ENCODE measurements at regions not wholly inside any gene's neighbourhood (a gene's known extent, or its start where the extent isn't known, plus 50 kb on each side); places are given as distances from the start of the nearest gene placed in this dataset.

GRCh38 chr3:106328224-106328623, 459.4 kb upstream of the CBLB start:
- TF ChIP-seq, protein P1, sequence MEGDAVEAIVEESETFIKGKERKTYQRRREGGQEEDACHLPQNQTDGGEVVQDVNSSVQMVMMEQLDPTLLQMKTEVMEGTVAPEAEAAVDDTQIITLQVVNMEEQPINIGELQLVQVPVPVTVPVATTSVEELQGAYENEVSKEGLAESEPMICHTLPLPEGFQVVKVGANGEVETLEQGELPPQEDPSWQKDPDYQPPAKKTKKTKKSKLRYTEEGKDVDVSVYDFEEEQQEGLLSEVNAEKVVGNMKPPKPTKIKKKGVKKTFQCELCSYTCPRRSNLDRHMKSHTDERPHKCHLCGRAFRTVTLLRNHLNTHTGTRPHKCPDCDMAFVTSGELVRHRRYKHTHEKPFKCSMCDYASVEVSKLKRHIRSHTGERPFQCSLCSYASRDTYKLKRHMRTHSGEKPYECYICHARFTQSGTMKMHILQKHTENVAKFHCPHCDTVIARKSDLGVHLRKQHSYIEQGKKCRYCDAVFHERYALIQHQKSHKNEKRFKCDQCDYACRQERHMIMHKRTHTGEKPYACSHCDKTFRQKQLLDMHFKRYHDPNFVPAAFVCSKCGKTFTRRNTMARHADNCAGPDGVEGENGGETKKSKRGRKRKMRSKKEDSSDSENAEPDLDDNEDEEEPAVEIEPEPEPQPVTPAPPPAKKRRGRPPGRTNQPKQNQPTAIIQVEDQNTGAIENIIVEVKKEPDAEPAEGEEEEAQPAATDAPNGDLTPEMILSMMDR (IDR thresholded peaks at IDR 0.05) = no peak
- DNase-seq (no peak), ATAC-seq (ENCODE audit: low read depth) (no peak)
- CTCF ChIA-PET = no interaction called here
- no peak overlapping the region for H3K27ac Mint-ChIP-seq
- H3K4me3 Mint-ChIP-seq = no peak overlapping the region
- POLR2A ChIA-PET = no interaction called here
- H3K4me1 Mint-ChIP-seq = peaks cover 17% of the 10 kb centered on the region
- no peaks in the 10 kb centered on the region for H3K36me3 Mint-ChIP-seq (ENCODE audit: low read depth)
- intact Hi-C loops (cut with micrococcal nuclease) = no loop called here
- H3K27me3 Mint-ChIP-seq = no peaks in the 10 kb centered on the region
- peaks cover 14% of the 10 kb centered on the region for H3K9me3 Mint-ChIP-seq

GRCh38 chr3:106329521-106329920, 460.7 kb upstream of the CBLB start:
- Mint-ChIP-seq H3K4me1 (peaks cover 28% of the 10 kb centered on the region), H3K27me3 (no peaks in the 10 kb centered on the region), H3K36me3 (ENCODE audit: low read depth) (no peaks in the 10 kb centered on the region), H3K9me3 (peaks cover 5% of the 10 kb centered on the region), H3K4me3 (no peak overlapping the region), H3K27ac (no peak overlapping the region)
- intact Hi-C loops (cut with micrococcal nuclease) = no loop called here
- ATAC-seq (ENCODE audit: low read depth) (no peak), DNase-seq (no peak)
- POLR2A ChIA-PET = no interaction called here
- CTCF ChIA-PET = no interaction called here
- TF ChIP-seq, protein P1 (IDR thresholded peaks at IDR 0.05) = no peak

- TF ChIP-seq, protein P1 (IDR thresholded peaks at IDR 0.05) = no peak
- H3K27ac Mint-ChIP-seq = no peak overlapping the region
- intact Hi-C loops (cut with micrococcal nuclease) = no loop called here
- peaks cover 31% of the 10 kb centered on the region for H3K4me1 Mint-ChIP-seq
- ChIA-PET POLR2A (interaction anchor here (0.7 kb wide), 1 partner anchor 67 kb away, joined by 5 read pairs; no protein-coding TSS in a partner anchor), CTCF (no interaction called here)
- H3K4me3 Mint-ChIP-seq = no peak overlapping the region
- H3K27me3 Mint-ChIP-seq = no peaks in the 10 kb centered on the region
- DNase-seq (no peak), ATAC-seq (ENCODE audit: low read depth) (no peak)
- no peaks in the 10 kb centered on the region for H3K9me3 Mint-ChIP-seq
- no peaks in the 10 kb centered on the region for H3K36me3 Mint-ChIP-seq (ENCODE audit: low read depth)
These were observed 462.8 kb upstream of the CBLB start for GRCh38 chr3:106331636-106332035.

DNA sequence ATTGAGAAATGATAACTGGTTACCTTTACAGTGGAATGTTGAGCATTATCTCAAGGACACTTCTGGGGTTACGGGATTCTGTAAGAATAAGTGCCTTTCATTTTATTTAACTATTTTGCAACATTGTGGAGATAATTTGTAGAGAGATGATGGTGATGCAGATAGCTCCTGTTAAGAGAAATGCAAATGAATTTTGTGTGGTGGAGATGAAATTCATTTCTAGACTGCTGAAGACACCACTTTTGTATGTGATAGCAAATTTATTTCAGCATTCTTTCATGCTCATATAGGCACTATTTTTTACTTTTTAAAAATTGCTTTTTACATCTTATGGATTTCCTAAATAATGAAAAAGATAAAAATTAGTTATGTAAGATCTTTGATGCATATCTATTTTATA, 463.3 kb upstream of the CBLB start:
- TF ChIP-seq, protein P1 (IDR thresholded peaks at IDR 0.05) = no peak
- no peaks in the 10 kb centered on the region for H3K9me3 Mint-ChIP-seq
- POLR2A ChIA-PET = no interaction called here
- DNase-seq (no peak), ATAC-seq (ENCODE audit: low read depth) (no peak)
- no peaks in the 10 kb centered on the region for H3K36me3 Mint-ChIP-seq (ENCODE audit: low read depth)
- H3K4me1 Mint-ChIP-seq = peaks cover 29% of the 10 kb centered on the region
- no peaks in the 10 kb centered on the region for H3K27me3 Mint-ChIP-seq
- intact Hi-C loops (cut with micrococcal nuclease) = no loop called here
- no peak overlapping the region for H3K27ac Mint-ChIP-seq
- CTCF ChIA-PET = no interaction called here
- no peak overlapping the region for H3K4me3 Mint-ChIP-seq

GRCh38 chr3:106332884-106333283, 464.1 kb upstream of the CBLB start:
- DNase-seq (no peak), ATAC-seq (ENCODE audit: low read depth) (no peak)
- Mint-ChIP-seq H3K4me1 (peaks cover 29% of the 10 kb centered on the region), H3K27me3 (no peaks in the 10 kb centered on the region), H3K27ac (no peak overlapping the region), H3K9me3 (peaks cover 2% of the 10 kb centered on the region), H3K36me3 (ENCODE audit: low read depth) (no peaks in the 10 kb centered on the region), H3K4me3 (no peak overlapping the region)
- intact Hi-C loops (cut with micrococcal nuclease) = no loop called here
- CTCF ChIA-PET = no interaction called here
- POLR2A ChIA-PET = no interaction called here
- TF ChIP-seq, protein P1 (IDR thresholded peaks at IDR 0.05) = no peak

Data from activated B cell treated with CpG ODN at 0.5 μM for 24 hours (primary cell).